Testis (tissue), 2 donors: ENCODE measurements at regions not wholly inside any gene's neighbourhood (a gene's known extent, or its start where the extent isn't known, plus 50 kb on each side); places are given as distances from the start of the nearest gene placed in this dataset.
A peak's percentile ranks its signal among the peaks of the same experiment; 100 is the strongest.

Experiments used
- DNase-seq: peaks from one replicate; pipeline ENCODE4 v3.0.0-alpha.2; 2019
- H3K27ac ChIP-seq, 2 donors: fragments of 200-600 bp; sonication (generic); one replicate each; pipeline ENCODE4 v1.5.1; 2019
- H3K27me3 ChIP-seq: fragments of 200-600 bp; sonication (generic); one replicate; pipeline ENCODE4 v1.5.1; 2019
- H3K36me3 ChIP-seq: fragments of 200-600 bp; sonication (generic); one replicate; pipeline ENCODE4 v1.5.1; 2017; ENCODE audit warnings: low read depth; ENCODE audit errors: missing control alignments
- H3K4me1 ChIP-seq: fragments of 200-600 bp; sonication (generic); one replicate; pipeline ENCODE4 v1.5.1; 2019
- H3K4me3 ChIP-seq, 2 donors: fragments of 200-600 bp; sonication (generic); one replicate each; pipeline ENCODE4 v1.5.1; 2017 to 2019
- H3K9me3 ChIP-seq: fragments of 200-600 bp; sonication (generic); one replicate; pipeline ENCODE4 v1.5.1; 2017
- POLR2A ChIP-seq: fragments of 450-650 bp; IDR thresholded peaks from one replicate; pipeline ENCODE4 v1.6.1; 2017; ENCODE audit warnings: antibody characterized with exemption, mild to moderate bottlenecking, moderate library complexity
- WGBS, 2 donors: methylation state at CpG; one replicate each; pipeline ENCODE4 v1.1.5; 2018; 5-methylcytosine and 5-hydroxymethylcytosine counted together
- intact Hi-C: fragments of 100-400 bp; cut with DNase I; formaldehyde crosslinking; loops from one replicate; pipeline ENCODE4 v1.15.1; 2023; ENCODE audit warnings: low total_unique reads
- TF ChIP-seq, protein P1 (sequence below), 3 experiments: fragments of 450-650 bp in 2 of 3; fragments of 200-600 bp in 1 of 3; sonication (generic) in 1 of 3; IDR thresholded peaks; one replicate each; pipeline ENCODE4 v1.5.1; 2016 to 2019; ENCODE audit warnings: antibody characterized with exemption in 3 of 3, mild to moderate bottlenecking in 2 of 3, moderate library complexity in 1 of 3

- TF ChIP-seq, protein P1, sequence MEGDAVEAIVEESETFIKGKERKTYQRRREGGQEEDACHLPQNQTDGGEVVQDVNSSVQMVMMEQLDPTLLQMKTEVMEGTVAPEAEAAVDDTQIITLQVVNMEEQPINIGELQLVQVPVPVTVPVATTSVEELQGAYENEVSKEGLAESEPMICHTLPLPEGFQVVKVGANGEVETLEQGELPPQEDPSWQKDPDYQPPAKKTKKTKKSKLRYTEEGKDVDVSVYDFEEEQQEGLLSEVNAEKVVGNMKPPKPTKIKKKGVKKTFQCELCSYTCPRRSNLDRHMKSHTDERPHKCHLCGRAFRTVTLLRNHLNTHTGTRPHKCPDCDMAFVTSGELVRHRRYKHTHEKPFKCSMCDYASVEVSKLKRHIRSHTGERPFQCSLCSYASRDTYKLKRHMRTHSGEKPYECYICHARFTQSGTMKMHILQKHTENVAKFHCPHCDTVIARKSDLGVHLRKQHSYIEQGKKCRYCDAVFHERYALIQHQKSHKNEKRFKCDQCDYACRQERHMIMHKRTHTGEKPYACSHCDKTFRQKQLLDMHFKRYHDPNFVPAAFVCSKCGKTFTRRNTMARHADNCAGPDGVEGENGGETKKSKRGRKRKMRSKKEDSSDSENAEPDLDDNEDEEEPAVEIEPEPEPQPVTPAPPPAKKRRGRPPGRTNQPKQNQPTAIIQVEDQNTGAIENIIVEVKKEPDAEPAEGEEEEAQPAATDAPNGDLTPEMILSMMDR (IDR thresholded peaks at IDR 0.05): no peak
- TF ChIP-seq POLR2A: no peak
- Histone ChIP-seq H3K36me3 (no peaks in the 10 kb centered on the region), H3K27me3 (no peaks in the 10 kb centered on the region), H3K4me3 (no peak overlapping the region), H3K27ac (no peak overlapping the region), H3K9me3 (no peaks in the 10 kb centered on the region), H3K4me1 (no peaks in the 10 kb centered on the region)
- WGBS, 2 donors: 85 to 98% methylated on average over 2 of the region's 2 CpGs
- intact Hi-C loops: no loop called here
- no peak for DNase-seq
Measured at GRCh38 chr6:67068781-67069180, 1361.8 kb upstream of the EYS start.

DNA sequence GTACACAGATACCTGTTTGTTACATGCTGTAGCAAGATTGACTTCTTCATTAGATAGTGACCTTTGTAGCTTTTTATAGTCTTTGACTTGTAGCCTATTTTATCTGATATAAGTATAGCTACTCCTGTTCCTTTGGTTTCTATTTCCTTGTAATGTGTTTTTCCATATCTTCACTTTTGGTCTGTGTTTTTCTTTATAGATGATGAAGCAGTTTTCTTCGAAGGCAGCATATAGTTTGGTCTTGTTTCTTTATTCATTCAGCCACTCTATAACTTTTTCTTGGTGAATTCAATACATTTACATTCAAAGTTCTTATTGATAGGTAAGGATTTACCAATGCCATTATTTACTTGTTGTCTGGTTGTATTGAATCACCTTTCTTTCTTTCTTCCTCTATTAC lies 1357.3 kb upstream of the EYS start:
- H3K4me3 ChIP-seq: no peak overlapping the region
- intact Hi-C loops: no loop called here
- no peaks in the 10 kb centered on the region for H3K27me3 ChIP-seq
- no peaks in the 10 kb centered on the region for H3K4me1 ChIP-seq
- H3K27ac ChIP-seq: no peak overlapping the region
- no peaks in the 10 kb centered on the region for H3K36me3 ChIP-seq
- TF ChIP-seq, protein P1 (IDR thresholded peaks at IDR 0.05): no peak
- TF ChIP-seq POLR2A: no peak
- DNase-seq: no peak
- no peaks in the 10 kb centered on the region for H3K9me3 ChIP-seq
- WGBS, 2 donors: 78 to 93% methylated on average over 1 of the region's 1 CpG

- no peak overlapping the region for H3K4me3 ChIP-seq
- H3K36me3 ChIP-seq: no peaks in the 10 kb centered on the region
- no peak for DNase-seq
- intact Hi-C loops: no loop called here
- no peaks in the 10 kb centered on the region for H3K9me3 ChIP-seq
- no peak overlapping the region for H3K27ac ChIP-seq
- no peak for TF ChIP-seq POLR2A
- TF ChIP-seq, protein P1 (IDR thresholded peaks at IDR 0.05): no peak
- H3K4me1 ChIP-seq: no peaks in the 10 kb centered on the region
- whole genome bisulfite sequencing, 2 donors: 71 to 83% methylated on average over 1 of the region's 1 CpG
- no peaks in the 10 kb centered on the region for H3K27me3 ChIP-seq
Measured at GRCh38 chr6:67047996-67048395, 1341.0 kb upstream of the EYS start.

- H3K9me3 ChIP-seq: no peaks in the 10 kb centered on the region
- H3K36me3 ChIP-seq: no peaks in the 10 kb centered on the region
- H3K4me3 ChIP-seq: no peak overlapping the region
- no peaks in the 10 kb centered on the region for H3K4me1 ChIP-seq
- H3K27ac ChIP-seq: no peak overlapping the region
- no peak for DNase-seq
- no peaks in the 10 kb centered on the region for H3K27me3 ChIP-seq
- 90 to 92% methylated on average over 3 of the region's 3 CpGs for WGBS, 2 donors
- TF ChIP-seq POLR2A: no peak
- TF ChIP-seq, protein P1 (IDR thresholded peaks at IDR 0.05): no peak
- intact Hi-C loops: no loop called here
Measured at GRCh38 chr6:67045076-67045475, 1338.0 kb upstream of the EYS start.

GRCh38 chr6:67031451-67031850 lies 1324.4 kb upstream of the EYS start:
- H3K27me3 ChIP-seq: no peaks in the 10 kb centered on the region
- peak overlapping the region in 1 of 2 donors; percentile 45 for H3K4me3 ChIP-seq
- intact Hi-C loops: no loop called here
- no peaks in the 10 kb centered on the region for H3K9me3 ChIP-seq
- no peaks in the 10 kb centered on the region for H3K4me1 ChIP-seq
- TF ChIP-seq, protein P1 (IDR thresholded peaks at IDR 0.05): no peak
- no peak for TF ChIP-seq POLR2A
- 52 to 71% methylated on average over 9 of the region's 9 CpGs for WGBS, 2 donors
- peak; percentile 18 for DNase-seq
- no peaks in the 10 kb centered on the region for H3K36me3 ChIP-seq
- no peak overlapping the region for H3K27ac ChIP-seq
